GM19438 (cell line): ENCODE measurements at regions not wholly inside any gene's neighbourhood (a gene's known extent, or its start where the extent isn't known, plus 50 kb on each side); places are given as distances from the start of the nearest gene placed in this dataset.
"Not testable (repeated sequence)": the region's sequence is repeated elsewhere in the genome, so short reads cannot be mapped to it uniquely, and the experiment has no call there.

Experiments used
- ATAC-seq: cut with Tn5 transposase; IDR thresholded peaks from one replicate; pipeline ENCODE4 v1.9.1; 2021; ENCODE audit warnings: low read depth; ENCODE audit not compliant: unreplicated experiment

- no peak for ATAC-seq
Measured at GRCh38 chr3:177491296-177492032, 294.2 kb upstream of the TBL1XR1 start.

DNA sequence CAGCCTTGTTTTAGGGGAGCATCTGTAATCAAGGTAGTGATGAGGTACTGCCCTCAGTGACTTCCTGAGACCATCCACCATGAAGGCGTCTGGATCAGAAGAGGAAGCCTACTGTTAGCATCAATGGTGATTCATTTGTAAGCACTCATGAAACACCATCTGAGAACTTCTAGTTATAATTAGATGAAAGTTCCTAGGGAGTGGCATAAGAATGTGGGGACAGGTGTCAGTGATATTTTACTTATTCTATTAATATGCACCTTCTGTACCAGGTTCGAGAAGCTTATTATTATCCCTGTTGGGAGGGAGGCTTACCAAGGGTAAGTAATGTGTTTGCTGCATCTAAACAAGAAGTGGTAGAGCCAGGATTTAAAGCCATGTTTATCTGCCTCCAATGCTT, 295.8 kb upstream of the TBL1XR1 start:
- no peak for ATAC-seq

DNA sequence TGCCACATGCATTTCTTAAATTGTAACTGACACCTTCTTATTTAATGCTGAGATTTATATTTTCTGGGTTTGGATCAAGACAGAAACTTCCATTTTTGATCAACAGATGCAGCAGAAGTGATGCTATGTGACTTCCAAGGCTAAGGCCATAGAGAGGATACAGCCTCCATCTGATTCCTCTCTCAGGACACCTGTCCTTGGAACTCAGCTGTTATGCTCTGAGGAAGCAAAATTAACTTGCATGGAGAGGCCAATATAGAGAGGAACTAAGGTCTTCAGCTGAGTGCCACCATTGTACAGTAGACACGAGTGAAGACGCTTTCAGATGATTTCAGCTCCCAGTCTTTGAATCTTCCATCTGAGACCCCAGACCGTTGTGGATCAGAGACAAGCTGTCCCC, 296.9 kb upstream of the TBL1XR1 start:
- no peak for ATAC-seq

DNA sequence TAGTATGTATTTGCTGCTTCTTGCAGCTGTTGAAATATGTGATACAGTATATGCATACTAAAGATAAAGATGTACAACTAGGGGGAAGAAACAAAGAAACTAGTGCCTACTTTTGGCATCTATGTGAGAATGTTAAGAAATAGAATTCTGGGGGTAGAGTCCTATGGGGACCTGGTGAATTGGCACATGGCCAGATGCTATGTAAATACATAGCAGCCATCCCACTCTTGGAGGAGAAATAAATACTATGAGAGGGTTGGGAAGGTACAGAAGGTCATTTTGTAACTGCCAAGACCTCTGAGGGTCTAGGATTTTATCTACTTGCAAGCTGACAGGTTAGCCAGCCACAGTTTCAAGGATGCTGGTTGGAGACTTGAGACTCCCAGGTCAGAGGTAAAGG, 298.3 kb upstream of the TBL1XR1 start:
- no peak for ATAC-seq

GRCh38 chr3:177498037-177498857, 301.0 kb upstream of the TBL1XR1 start:
- ATAC-seq, result no peak

- not testable (repeated sequence) for ATAC-seq
Measured at GRCh38 chr3:177499039-177499438, 301.8 kb upstream of the TBL1XR1 start.

DNA sequence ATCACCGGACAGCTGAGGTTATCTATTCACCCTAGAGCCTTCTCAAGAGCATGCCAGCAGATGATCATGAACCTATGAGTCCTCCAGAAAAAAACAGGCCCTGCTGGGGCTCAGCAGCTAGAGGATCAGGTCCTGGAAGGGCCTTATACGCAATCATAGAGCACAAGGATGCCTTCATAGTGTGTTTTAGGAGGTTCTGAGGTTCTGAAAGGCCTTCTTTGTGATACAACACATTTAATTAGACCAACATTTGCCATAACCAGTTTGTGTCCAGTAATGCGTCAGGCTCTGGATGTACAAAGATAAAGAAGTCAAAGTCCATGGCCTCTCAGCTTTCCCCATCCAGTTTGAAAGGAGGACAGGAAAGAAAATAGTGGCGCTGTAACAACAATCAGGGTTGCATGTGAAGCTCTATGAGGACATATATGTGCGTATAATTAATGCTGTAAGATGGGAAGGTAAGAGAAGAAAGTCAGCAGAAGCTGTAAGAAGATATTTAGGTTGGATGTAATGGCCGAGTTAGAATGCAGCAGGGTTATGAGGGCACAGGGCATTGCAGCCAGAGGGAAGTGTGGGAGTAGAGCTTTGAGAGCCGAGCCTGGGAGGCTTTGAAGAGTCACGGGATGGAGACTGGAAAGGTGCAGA, 302.6 kb upstream of the TBL1XR1 start:
- ATAC-seq, result no peak

DNA sequence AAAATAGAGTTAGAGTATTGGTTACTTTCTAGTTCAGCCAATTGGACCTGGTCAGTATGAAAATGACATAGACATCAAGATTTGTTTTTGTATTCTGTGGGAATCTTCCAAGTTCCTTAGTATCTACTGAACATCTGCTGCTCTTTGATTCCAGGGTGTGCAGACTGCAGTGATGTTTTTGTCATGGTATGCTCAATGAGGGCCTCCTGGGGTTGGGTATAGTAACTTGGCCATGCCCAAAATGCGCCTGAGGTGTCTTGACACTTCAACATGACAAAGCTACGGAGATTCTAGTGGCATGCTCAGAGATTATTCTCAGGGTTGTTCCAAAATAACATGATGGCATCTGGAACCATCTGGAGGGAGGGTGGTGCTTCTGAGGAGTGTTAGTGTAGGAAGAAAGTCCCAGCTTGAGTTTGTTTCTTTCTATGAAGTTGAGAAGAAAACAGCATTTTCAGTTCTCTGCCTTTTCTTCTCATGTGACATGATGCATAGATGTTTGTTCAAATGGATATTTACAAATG, 313.5 kb upstream of the TBL1XR1 start:
- no peak for ATAC-seq

DNA sequence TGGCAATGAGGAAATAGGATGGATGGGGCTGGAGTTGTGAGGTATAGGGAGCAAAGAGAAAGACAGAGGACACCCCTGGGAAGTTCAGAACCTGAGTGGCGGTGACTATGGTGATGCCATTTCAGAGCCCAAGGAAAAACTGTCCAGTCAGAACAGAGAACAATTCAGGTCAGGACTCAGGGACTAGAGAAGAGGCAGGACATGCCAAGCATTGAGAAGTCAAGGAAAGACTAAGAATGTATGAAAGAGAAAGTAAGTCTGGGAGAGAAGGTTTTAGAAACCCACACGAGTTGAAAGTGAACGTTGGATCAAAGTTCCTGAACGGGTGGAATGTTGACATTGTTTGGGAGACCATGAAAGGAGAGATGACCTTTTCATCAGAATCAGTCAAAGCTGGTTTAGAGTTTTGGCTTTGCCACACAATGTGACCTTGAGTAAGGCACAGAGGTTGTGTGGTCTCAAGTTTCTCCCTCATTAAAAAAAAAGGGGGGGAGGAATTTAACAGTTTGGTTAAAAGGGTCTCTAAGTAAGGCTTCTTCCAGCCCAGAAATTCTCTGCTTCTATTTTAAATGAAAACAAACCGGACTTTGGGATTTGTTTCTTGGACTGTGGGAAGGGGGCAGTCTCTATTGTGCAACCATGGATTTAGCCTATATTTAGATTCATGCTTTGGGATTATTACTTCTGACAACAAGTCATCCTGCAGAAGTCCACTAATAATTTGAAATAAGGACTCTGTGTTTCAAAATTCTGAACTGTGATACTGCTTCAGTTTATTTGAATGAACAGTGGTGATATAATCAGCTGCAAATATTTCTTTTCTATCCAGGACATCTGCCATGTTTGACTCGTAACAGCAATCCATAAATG, 315.9 kb upstream of the TBL1XR1 start:
- ATAC-seq, result no peak

DNA sequence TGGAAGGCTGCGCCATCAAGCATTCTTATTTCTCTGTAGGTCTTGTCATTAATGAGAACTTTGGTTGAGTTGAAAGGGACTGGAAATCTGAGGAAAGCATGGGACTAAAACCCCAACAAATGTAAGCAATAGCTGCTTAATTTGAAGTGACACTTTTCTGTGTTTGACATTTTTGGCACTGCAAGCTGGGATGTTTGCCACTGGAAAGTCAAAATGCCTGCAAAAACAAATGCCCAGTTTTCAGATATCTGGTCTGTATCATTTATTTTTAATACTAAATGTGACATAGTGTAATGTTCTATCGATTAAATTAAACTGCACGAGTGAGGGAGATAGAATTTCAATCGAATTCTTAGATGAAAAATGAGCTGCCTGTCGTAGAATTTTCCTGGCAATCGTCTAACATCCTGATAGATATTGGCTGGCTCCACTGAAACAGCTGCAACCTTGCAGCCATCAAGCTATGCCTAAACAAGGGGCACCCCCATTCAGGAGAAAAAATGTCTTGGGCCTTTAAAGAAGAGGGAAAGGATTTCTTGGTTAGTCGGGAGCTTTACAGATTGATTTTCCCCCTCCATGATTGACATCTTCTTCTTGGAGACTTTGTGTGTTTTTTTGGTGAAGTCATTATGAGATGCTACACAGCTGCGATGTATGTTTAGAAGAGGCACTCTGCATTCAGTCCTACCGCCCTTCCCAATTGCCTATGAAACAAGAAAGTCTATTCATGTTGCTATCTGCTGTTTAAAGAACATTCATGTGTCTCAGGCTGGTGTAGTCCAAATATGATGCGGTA, 316.7 kb upstream of the TBL1XR1 start:
- ATAC-seq, result no peak

DNA sequence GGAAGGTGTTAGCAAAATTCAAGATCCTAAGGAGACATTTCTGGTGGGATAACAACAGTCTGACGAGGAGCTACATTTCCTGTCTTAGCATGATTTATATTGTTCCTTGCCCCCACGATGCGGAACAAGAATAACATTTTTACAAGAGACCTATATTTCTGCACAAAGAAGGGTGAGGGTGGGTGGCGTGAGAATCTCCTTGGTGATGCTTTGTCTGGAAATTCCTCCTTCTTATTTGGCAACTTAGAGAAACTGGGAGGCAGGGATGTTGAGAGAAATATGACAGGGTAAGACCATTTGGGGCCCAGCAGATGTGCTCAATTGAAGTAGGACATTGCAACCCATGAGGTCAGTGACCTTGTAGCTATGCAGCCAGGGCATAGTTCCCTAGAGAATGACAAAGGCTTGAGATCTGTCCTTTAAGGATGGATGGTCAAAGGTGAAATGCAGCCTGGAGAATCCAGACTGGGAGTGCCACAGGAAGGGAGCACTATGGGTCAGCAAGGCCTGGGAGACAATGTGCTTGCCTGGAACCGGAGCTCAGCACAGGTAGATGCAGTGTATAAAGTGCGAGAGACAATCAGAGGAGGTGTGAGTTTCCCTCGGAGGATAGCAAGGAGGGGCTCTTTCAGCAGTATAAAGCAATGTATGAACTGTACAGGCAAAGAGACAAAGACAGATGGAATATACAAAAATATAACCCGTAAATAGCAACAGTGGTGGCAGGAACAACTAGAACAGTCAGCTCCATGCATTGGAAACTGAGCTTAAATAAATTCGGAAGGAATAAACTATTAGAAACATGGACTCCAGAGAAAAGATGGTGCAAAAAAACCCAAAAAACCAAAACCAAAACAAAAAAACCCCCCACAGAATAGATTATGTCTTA, 317.6 kb upstream of the TBL1XR1 start:
- no peak for ATAC-seq

DNA sequence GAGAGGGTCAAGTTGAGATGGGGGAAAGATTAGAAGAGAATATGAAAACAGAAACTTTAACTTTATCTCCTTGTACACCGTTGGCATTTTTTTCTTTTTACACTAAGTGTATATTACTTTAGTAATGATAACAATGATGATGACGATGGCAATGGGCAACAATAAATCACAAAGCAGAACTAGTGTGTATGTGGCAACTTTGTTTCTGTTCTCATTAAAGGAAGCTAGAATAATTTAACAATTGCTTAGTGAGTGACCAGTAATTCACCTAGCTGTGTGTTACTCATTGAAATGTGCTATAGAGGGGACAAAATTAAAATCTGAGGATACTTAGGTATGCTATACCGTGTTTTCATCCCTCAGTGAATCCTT, 318.5 kb upstream of the TBL1XR1 start:
- no peak for ATAC-seq

DNA sequence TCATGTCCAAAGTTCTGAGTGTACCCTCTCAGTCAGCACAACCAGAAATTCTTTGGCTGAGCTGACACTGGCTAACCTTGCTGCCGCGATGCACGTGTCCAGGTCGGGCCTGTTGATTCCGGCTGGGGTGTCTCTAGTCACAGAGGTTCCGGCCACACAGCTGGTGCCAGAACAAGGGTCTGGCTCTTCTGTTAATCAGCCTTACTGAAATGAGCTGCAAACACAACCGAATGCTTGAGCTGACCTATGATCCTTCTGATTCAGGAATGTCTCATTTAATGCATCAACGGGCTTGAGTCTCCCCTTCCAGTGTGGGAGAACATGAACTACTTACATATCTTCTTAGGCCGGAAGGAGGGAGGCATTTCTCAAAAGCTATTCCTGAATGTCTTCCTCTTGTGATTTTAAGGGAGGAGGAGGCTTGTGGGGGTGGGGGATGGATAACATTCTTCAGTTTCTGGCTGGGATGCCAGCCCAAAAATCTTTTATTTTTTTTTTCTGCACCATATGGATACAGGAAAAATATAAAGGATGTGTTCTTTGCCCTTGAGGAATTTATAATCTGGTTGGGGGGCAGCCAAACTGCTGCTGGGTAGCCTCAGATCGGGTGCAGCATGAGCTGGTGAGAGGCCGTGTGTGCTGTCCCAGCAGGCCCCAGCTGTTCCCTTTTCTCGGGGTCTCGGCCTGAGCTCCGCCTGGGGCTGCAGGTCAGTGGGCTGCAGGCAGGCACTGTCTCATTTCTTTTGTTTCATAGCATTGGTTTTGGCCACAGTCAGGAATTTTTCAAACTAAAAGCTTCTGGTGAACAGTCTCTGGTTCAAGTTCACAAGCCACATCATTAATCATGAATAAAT, 319.1 kb upstream of the TBL1XR1 start:
- no peak for ATAC-seq

GRCh38 chr3:177517906-177518305, 320.6 kb upstream of the TBL1XR1 start:
- ATAC-seq, result no peak

DNA sequence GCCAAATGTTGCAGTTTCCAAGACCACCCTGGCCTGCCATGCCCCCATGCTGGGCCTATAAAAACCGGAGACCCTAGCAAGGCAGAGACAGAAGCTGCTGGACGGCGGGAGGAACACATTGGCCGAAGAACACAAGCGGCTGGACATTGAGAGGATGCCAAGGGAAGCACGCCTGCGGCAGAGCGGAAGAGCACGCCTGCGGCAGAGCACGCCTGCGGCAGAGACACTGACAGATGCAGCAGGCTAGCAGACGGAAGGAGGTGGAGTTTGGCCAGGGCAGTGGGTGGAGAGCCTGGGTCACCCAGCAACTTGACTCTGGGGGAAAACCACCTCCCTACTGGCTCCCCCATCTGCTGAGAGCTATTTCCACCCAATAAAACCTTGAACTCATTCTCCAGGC, 322.3 kb upstream of the TBL1XR1 start:
- no peak for ATAC-seq

DNA sequence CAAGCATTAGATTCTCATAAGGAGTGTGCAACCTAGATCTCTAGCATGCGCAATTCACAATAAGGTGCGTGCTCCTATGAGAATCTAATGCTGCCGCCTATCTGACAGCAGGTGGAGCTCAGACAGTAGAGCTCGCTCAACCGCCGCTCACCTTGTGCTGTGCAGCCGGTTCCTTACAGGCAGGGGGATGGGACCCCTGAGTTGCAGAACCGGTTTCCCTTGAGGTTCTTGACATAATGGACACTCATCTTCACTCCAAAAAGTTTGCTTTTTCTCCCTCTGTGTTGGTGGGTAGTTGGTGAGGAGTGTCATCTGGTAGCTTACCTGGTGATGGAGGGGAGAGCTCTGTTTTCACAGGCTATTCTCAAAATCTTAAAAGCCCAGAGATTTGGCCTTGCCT, 324.0 kb upstream of the TBL1XR1 start:
- ATAC-seq, result no peak

- ATAC-seq, result no peak
Measured at GRCh38 chr3:177522051-177522450, 324.8 kb upstream of the TBL1XR1 start.
